ENCODE measurements at regions not wholly inside any gene's neighbourhood (a gene's known extent, or its start where the extent isn't known, plus 50 kb on each side); places are given as distances from the start of the nearest gene placed in this dataset.

DNA sequence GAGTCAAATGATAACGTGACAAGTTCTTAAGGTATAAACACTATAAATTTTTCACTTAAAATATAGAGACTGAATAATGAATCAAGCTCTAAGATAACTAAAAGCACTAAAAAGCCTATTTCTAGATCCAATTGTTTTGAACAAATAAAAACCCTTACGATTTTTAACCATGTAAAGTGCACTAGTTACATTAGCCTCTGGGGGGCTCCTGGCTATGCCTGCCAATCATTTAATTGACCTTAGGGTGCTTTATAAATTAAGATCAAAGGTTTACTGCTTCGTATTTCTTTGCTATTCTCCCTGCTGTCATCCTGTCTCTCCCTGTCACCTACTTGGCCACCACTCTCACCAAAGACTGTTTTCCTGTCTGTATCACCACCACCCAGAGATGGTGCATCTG lies 133.4 kb downstream of the ESM1 start:
- no peak for DNase-seq (ENCODE audit: low read depth)

DNA sequence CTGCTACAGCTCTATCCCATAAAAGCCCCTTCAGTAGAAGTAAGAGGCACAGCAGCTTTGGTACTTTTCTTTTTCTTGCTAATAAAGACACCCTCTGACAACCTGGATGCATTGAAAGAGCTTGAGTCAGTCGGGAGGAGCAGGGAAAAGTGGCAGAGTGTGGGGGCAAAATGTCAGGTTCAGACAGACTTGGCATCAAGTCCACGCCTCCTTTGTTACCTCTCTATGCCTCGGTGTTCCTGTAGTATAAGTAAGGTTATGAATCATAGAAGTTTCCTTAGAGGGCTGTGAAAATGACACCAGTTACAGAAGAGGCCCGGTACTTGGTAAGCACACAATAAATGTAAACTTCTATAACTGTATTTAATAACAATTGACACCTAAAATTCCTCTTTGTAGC lies 133.9 kb downstream of the ESM1 start:
- DNase-seq (ENCODE audit: low read depth) = peak; percentile 24

DNA sequence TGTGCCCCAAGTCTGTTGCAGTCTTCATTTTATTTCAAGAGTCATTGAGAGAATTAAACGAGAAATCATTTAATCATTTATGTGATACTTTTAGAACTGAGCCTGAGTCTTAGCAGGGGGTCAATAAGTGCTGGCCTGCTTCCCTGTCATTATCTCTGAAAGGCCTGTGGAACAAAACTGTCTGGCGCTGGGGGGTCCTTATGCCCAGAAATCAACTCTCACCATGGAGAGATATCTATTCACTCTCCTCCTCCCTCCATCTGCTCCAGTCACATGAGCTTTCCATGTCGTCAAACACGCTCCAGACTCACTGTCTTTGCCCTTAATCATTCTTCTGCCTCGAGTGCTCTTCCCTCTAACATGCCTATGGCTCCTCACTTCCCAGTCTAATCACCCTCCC lies 136.8 kb downstream of the ESM1 start:
- no peak for DNase-seq (ENCODE audit: low read depth)

DNA sequence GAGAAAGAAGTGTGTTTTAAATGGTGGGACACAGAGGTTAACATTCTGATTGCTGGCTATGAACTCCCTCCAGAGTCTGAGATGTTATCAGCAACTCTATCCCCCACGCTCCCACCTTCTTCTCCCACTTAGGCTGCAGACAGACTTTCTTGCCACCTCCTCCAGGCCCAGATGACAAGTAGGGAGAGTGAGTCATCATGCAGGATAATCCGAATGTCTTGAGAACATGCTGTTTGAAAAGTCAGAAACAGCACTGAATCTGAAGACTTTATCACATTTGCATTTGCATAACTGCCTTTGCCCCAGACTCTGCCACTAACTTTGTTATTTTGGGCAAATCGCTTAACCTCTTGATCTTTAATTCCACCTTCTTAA lies 139.8 kb downstream of the ESM1 start:
- DNase-seq (ENCODE audit: low read depth) = peak; percentile 70

DNA sequence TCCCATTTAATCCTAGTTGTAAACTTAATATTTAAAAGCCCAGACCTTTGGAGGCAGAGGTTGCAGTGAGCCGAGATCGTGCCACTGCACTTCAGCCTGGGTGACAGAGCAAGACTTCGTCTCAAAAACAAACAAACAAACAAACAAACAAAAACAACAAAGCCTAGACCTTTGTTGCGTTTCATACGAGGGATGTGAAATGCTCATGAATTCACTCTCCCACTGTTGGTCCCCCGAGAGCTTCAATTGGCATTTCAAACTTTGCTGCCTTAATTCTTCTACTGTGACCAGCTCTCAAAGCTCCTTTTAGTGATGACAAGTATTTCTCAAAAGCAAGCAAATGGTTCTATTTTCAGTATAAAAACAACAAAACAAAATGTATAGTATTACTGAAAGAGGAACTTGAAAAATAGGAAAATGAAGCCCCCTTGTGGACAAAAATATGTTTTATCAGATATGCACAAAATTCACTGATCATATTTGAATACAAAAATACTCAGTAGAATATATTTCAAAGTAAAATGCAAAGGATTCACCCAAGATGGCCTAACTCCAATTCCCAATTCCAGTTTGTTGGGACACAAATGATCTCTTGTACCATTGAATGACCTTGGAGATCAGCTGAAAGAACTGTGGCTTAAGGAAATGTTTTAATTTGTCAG lies 140.4 kb downstream of the ESM1 start:
- peak; percentile 54 for DNase-seq (ENCODE audit: low read depth)

DNA sequence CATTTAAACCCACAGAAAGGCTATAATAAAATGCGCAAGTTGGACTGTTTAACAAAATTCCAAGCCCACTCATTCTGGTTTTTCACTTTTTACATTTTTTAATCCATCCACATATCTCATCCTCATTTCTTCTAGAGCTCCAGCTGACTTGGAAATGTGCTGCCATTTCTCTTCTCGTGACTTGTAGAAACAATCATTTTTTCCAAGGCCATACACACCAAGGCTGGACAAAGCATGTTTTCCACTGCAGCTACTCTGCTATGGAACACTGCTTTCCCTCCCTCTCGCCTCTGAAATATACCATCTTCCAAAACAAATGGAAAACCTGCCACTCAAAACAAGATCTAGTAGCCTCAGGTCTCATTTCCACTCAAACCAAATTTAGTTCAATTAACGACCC lies 141.1 kb downstream of the ESM1 start:
- no peak for DNase-seq (ENCODE audit: low read depth)

DNA sequence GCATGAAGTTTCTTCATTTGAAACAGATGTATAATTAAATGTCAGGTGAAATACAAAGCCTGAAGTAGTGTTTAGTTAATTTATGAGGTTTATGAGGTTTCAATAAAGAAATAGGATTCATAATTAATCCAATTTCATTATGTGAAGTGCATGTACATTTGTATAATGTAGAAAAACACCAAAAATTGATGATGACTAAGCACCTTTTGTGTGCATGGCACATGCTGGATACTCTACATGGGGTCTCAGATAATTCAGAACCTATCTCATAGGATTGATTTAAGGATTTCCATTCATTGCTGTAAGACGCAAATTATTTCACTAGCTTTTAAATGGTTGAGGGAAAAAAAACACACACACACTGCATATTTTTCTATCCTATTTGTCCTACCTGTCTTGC lies 143.9 kb downstream of the ESM1 start:
- no peak for DNase-seq (ENCODE audit: low read depth)

DNA sequence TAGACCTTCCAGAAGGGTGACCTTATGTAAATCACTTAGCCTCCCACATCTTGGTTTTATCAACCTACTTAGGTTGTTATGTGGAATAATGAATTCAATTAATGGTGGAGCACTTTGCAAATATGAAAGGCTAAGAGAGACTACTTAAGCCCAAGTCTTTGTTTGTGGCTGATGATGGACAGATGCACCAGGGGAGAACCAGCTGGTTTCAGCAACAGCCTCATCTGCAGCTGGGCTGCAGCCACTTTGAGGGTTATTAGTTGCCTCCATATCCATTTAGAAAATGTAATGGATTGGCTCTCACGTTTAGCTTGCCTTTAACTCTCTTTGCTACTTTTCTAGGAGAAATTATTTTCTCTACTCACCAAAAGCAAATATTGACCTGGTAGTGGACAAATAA lies 146.6 kb downstream of the ESM1 start:
- no peak for DNase-seq (ENCODE audit: low read depth)

DNA sequence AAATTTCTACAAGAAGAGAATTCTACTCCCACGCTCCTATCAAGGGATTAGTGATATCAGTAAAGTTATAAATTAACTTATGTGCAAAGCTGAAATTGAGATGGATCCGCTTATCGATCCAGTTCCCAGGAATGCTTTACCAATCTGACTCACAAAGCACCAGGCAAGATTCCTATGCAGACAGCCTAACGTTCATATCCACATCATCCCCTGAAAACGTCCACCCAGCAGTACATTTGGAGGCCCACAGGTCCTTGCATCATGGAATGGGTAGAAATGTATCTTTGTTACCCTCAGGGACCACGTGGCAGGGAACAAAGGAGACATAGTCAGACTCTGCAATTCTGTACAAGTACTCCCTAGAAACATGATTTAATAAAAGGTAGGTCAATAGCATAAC lies 147.4 kb downstream of the ESM1 start:
- no peak for DNase-seq (ENCODE audit: low read depth)

DNA sequence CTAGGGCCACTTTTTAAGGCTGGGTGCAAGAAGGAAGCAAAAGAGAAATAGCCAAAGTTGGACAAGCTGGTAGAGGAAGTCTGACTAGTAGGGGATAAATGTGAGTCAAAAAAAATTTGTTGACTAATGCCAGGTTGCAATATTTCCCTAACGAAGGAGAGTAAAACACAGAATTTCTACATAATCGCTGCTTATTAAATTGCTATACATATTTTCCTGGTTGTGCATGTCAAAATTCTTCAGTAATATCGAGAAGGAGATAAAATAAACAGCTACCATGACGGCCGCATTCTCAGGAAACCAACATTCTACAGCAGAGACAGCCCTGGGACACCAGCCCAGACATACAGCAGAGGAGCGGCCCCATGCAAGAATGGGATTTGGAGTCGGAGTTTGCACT lies 148.3 kb downstream of the ESM1 start:
- no peak for DNase-seq (ENCODE audit: low read depth)

DNA sequence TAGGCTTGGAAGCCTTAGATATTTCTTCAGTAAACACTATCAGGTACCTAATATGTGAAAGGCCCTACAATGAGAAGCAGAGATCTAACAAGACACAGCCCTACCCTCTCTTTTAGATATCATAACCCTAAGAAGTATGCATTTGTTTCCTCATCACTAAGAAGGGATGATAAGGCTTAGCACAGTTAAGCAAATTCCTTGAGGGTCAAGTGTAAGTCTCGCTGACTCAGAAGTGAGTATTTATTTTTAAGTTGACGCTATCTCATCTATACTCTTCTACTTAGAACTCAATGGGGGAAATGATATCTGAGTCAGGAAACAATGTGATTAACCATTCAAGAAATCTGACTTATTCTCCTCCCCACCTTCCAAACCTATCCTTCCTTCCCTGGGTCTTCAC lies 149.7 kb downstream of the ESM1 start:
- DNase-seq (ENCODE audit: low read depth) = peak; percentile 44

DNA sequence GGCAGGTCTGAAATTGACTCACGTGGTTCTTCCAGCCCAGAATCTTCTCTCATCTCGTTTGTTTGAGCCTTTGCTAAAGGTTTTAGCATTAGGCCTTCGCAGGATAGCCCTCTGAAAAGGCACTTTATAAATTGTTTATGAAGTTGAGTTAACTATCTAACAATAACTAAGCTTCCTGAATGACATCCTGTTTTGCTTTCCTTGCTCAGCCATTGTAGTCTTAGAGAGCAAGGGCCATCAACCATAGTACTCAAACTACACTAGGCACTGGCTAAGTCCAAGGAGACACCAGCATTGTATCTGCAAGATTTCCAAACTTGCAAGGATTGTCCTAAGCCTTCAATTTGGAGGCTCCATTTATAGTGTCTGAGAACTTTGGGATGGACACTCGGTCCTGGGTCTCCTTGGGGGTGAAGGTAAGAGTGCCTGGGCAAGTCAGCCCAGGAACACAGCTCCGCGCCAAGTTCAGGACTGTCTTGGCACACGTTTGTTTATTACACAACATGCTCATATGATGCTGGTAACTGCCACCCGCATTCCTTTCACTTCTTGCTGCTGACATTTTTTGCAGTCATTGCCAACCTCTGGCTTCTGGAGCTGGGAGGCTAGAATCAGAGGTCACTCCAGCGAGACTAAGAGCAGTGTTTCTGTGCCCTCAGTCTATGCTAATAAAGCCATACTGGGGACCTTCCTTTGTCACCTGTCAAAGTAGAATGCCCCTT lies 151.1 kb downstream of the ESM1 start:
- DNase-seq (ENCODE audit: low read depth) = no peak

DNA sequence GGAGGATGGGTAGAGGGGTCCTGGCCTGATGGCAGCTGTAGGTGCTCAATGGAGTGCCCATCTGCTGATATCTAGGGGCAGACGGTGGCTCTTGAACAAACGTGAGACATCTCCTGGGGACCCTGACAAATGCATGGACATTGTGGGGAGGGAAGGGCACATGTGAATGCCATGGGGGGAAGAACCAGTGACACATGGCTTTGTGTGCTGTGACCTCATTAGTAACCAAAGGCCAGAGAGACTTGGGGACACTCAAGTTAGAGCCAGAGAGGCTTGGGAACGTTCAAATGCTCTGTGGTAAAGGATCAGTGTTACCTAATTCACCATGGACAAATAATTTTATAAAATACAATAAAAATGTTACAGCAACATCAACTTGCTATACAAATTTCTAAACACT lies 151.8 kb downstream of the ESM1 start:
- no peak for DNase-seq (ENCODE audit: low read depth)

DNA sequence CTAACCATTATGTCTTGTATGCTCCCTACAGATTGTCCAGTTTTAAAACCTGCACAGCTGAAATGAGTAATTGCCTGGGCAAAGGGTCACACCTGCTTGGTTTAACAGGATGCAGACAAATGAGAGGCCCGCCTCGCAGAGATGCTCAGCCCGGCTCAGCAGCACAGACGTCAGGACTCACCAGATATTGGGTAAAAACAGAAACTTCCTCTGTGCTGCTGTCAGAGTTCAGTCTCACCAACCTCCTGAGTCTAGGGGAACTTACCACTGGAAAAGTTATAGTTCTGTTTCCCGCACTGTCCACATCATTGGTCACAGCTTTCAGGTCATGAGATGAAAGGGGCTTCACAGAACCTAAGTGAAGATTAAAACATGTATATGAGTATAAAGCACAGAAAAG lies 152.5 kb downstream of the ESM1 start:
- DNase-seq (ENCODE audit: low read depth) = no peak

DNA sequence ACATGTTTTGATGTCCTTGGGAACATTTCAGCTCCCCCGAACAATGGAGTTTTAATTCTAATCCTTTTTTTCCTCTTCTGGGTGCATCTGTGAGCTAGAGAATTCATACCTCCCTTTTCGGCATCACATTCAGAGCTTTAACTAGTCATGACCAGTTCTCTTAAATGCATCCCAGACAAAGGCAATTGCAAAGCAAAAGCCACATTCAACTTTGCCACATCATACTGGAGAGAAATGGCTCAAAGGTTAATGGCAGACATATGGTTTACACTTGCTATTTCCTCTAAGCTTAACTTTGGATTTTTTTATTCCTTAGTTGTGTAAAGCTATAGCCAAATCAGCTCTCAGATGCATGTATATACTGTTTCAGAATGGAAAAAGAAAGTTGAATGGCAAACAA lies 153.3 kb downstream of the ESM1 start:
- DNase-seq (ENCODE audit: low read depth) = no peak

DNA sequence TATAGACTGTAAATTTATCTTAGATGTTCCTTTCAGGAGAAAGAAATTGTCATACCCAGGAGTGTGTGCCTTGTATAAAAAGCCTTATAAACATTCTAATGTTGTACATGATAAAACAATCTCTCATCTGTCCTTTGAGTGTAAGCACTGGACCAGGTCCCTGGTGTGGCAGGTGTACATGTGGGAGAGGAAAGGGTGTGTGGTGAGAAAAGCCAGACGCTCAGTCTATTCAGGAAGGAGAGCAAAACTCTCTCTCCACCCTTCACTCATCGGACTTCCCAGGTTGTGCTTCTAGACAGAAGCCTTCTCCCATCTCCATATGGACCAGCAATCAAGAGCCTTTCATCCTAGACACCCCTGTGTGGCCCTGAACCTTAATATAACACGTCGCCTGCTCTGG lies 154.2 kb downstream of the ESM1 start:
- no peak for DNase-seq (ENCODE audit: low read depth)

DNA sequence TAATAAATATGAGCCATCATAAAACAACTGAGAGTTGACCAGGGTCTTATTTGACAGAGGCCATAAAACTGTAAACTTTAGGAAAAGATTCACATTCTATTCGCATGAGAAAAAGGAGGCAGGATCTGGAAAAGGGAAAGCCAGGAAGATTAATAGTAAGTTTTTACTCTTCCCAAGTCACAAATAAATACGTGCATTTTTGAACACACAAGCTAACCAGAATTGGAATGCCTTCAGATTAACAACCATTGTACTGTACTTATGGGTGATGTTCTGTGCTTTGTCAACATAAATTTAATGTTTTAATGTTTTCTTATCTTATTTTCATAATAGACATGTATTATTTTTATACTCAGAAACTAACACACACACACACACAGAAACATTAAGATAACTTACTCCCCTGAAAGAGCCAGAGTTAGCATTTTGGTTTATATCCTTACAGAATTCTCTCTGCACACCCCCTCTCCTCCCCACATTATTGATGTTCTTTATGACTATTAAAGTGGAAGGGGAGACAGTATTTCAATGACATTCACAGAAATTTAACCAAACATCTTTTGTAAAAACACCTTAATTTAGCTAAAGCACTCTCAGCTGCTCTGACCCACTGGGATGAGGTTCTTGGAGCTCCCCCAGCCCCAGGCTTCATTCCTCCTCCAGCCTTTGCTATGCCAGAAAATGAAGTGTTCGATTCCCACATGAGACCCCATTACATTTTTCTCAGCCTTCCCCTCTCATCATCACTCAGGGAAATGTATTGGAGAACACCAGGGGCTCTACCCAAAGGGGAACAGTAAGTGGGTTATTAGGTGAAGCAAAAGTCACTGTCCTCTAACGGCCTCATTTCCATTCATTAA lies 155.5 kb downstream of the ESM1 start:
- no peak for DNase-seq (ENCODE audit: low read depth)

DNA sequence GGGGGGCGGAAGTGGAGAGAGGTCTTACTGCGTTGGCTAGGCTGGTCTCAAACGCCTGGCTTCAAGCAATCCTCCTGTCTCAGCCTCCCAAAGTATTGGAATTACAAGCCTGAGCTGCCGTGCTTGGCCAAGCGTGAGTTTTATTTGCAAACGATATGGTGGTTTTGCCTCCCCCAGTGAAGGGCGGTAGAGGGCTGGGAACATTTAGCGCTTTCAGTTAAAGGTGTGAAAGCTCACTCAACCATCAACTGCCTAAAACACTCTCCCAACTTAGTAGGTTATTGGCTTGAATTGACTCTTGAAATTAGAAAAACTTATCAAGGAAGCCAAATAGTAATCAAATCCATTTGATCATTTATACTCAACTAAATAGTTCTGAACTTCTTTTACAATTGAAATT lies 156.3 kb downstream of the ESM1 start:
- DNase-seq (ENCODE audit: low read depth) = no peak

DNA sequence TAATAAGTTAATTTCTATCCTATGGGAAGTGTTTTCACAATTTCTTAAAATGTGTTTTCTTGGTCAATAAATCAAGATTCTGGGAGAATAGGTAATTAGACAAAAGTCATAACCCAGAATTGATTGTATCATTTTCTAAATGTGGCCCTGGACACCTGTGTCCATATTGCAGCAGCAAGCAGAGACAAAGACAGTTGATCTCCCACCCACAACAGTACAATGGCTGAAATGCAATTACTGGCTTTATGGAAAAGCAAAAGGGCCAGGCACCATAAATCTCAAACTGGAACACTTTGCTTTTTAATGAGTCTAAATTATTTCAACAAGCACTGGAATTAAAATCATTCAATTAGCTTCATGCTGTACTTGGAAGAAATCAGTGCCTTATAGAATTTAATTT lies 157.2 kb downstream of the ESM1 start:
- DNase-seq (ENCODE audit: low read depth) = no peak

DNA sequence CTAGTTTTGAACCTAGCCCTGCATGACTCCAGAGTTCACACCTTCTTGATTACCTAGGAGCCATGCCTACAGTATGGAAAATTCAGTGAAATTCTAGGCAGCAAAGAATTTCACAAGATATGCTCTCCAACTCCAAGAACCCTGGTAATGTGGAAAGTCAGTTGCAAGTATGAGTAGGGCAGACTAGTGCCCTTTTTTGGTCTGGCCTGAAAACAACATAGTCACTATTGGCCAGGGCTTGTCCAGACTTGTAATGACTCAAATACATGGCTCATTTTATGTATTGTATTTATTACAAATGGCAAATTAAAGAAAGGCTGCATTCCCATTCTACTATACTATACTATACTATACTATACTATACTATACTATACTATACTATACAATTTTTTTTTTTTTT lies 160.4 kb downstream of the ESM1 start:
- no peak for DNase-seq (ENCODE audit: low read depth)

DNA sequence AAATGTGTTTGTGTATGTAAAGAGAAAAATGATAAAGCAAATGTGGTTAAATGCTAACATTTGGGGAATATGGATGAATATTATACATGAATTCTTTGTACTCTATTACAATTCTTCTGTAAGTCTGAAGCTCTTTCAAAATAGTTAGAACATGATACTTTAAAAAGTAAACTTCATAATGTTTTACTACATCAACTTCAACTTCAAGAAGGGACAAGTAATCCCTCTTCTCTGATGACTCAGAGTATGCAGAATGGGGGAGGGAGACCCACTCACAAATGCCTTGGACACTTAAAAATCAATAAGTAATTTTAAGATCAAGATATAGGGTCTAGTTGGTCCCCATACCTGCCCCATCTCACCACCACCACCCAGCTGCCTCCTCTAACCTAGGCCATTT lies 162.4 kb downstream of the ESM1 start:
- no peak for DNase-seq (ENCODE audit: low read depth)

DNA sequence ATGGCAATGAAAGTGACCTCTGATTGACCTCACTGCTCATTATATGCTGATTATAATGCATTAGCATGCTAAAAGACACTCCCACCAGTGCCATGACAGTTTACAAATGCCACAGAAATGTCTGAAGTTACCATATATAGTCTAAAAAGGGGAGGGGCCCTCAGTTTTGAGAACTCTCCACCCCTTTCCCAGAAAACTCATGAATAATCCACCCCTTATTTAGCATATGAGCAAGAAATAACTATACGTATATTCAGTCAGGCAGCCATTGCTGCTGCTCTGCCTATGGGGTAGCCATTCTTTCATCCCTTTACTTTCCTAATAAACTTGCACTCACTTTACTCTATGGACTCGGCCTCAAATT lies 163.1 kb downstream of the ESM1 start:
- peak; percentile 7 for DNase-seq (ENCODE audit: low read depth)
